SK-N-SH (cell line): ENCODE measurements at regions not wholly inside any gene's neighbourhood (a gene's known extent, or its start where the extent isn't known, plus 50 kb on each side); places are given as distances from the start of the nearest gene placed in this dataset.

Source experiments
- CTCF ChIP-seq: fragments of 200-600 bp; sonication (generic); IDR thresholded peaks from 2 replicates; pipeline ENCODE4 v1.6.1; 2017; ENCODE audit warnings: antibody characterized with exemption, mild to moderate bottlenecking, moderate library complexity
- EP300 ChIP-seq, 2 experiments: IDR thresholded peaks; 2 replicates each; pipeline versions ENCODE4 v1.4.0 to v1.6.1; 2012; ENCODE audit warnings: borderline replicate concordance in 1 of 2, low read depth in 1 of 2, low read length in 1 of 2
- FOXJ3 ChIP-seq: sonication (generic); formaldehyde crosslinking; IDR thresholded peaks from 2 replicates; pipeline ENCODE4 v1.5.1; 2020; ENCODE audit warnings: mild to moderate bottlenecking, missing genetic modification reagents
- FOXM1 ChIP-seq: IDR thresholded peaks from 2 replicates; pipeline ENCODE4 v1.4.0; 2012; ENCODE audit warnings: low read depth, mild to moderate bottlenecking
- GABPA ChIP-seq: IDR thresholded peaks from 2 replicates; pipeline ENCODE4 v1.4.0; 2012; ENCODE audit warnings: low read depth, mild to moderate bottlenecking
- MEF2A ChIP-seq: IDR thresholded peaks from 2 replicates; pipeline ENCODE4 v1.4.0; 2012; ENCODE audit warnings: low read depth, borderline replicate concordance
- NRF1 ChIP-seq: IDR thresholded peaks from 2 replicates; pipeline ENCODE4 v1.6.1; 2012; ENCODE audit warnings: low read depth, mild to moderate bottlenecking, low read length
- POLR2AphosphoS5 ChIP-seq: IDR thresholded peaks from 2 replicates; pipeline ENCODE4 v1.6.1; 2012; ENCODE audit warnings: low read depth, low read length
- RAD21 ChIP-seq: IDR thresholded peaks from 2 replicates; pipeline ENCODE4 v1.6.1; 2012; ENCODE audit warnings: mild to moderate bottlenecking, low read length
- TAF1 ChIP-seq: IDR thresholded peaks from 2 replicates; pipeline ENCODE4 v1.6.1; 2012; ENCODE audit warnings: low read depth, mild to moderate bottlenecking, low read length, moderate library complexity, borderline replicate concordance
- TCF12 ChIP-seq: IDR thresholded peaks from 2 replicates; pipeline ENCODE4 v1.4.0; 2012
- USF1 ChIP-seq: IDR thresholded peaks from 2 replicates; pipeline ENCODE4 v1.4.0; 2012; ENCODE audit warnings: low read depth, borderline replicate concordance
- TF ChIP-seq, protein P1 (sequence below): IDR thresholded peaks from 2 replicates; pipeline ENCODE4 v1.4.0; 2012; ENCODE audit warnings: low read depth
- TF ChIP-seq, protein P2 (sequence below): fragments of 150-350 bp; IDR thresholded peaks from 2 replicates; pipeline ENCODE4 v1.6.1; 2017; ENCODE audit warnings: antibody characterized with exemption, low read length, low read depth, borderline replicate concordance

GRCh38 chr10:4181081-4181480 lies 396.1 kb upstream of the KLF6 start:
- TF ChIP-seq CTCF (no peak), FOXJ3 (CRISPR knock-in tag) (no peak), POLR2AphosphoS5 (no peak), TCF12 (no peak), NRF1 (no peak), RAD21 (no peak), MEF2A (no peak), FOXM1 (no peak), TAF1 (no peak), GABPA (no peak), USF1 (no peak), EP300 (IDR thresholded peaks at IDR 0.05; ENCODE audit: borderline replicate concordance in 1 of 2, low read depth in 1 of 2, low read length in 1 of 2) (no peak)
- TF ChIP-seq, protein P1, sequence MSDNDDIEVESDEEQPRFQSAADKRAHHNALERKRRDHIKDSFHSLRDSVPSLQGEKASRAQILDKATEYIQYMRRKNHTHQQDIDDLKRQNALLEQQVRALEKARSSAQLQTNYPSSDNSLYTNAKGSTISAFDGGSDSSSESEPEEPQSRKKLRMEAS, result no peak
- TF ChIP-seq, protein P2, sequence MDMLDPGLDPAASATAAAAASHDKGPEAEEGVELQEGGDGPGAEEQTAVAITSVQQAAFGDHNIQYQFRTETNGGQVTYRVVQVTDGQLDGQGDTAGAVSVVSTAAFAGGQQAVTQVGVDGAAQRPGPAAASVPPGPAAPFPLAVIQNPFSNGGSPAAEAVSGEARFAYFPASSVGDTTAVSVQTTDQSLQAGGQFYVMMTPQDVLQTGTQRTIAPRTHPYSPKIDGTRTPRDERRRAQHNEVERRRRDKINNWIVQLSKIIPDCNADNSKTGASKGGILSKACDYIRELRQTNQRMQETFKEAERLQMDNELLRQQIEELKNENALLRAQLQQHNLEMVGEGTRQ, result no peak
